Lung (tissue), 11 donors: ENCODE measurements at regions not wholly inside any gene's neighbourhood (a gene's known extent, or its start where the extent isn't known, plus 50 kb on each side); places are given as distances from the start of the nearest gene placed in this dataset.

Experiments
- ATAC-seq: fragments of 200-7000 bp; cut with Tn5 transposase; one replicate; pipeline ENCODE4 v1.9.1; 2020; ENCODE audit warnings: moderate number of reproducible peaks; ENCODE audit not compliant: insufficient read depth, low FRiP score
- DNase-seq, 3 donors: peaks; one replicate each; pipeline ENCODE4 v3.0.0-alpha.2; 2013 to 2017
- H3K27ac ChIP-seq, 2 donors: one replicate each; pipeline ENCODE4 v1.5.1; 2013; ENCODE audit warnings: mild to moderate bottlenecking in 2 of 2, moderate library complexity in 2 of 2, control low read depth in 1 of 2, inconsistent platforms in 1 of 2, low read depth in 1 of 2, low read length in 1 of 2
- H3K27me3 ChIP-seq, 3 donors: one replicate each; pipeline ENCODE4 v1.5.1; 2013; ENCODE audit warnings: low read length in 2 of 3; ENCODE audit not compliant: control insufficient read depth in 3 of 3, insufficient read depth in 3 of 3
- H3K36me3 ChIP-seq, 4 donors: one replicate each; pipeline ENCODE4 v1.5.1; 2013; ENCODE audit warnings: low read length in 4 of 4, mild to moderate bottlenecking in 1 of 4, moderate library complexity in 1 of 4; ENCODE audit not compliant: control insufficient read depth in 4 of 4, insufficient read depth in 4 of 4
- H3K4me1 ChIP-seq, 5 donors: one replicate each; pipeline ENCODE4 v1.5.1; 2013; ENCODE audit warnings: low read length in 5 of 5, mild to moderate bottlenecking in 2 of 5, moderate library complexity in 1 of 5; ENCODE audit not compliant: control insufficient read depth in 5 of 5, insufficient read depth in 5 of 5
- H3K4me3 ChIP-seq: one replicate; pipeline ENCODE4 v1.5.1; 2013; ENCODE audit warnings: mild to moderate bottlenecking, control low read depth, moderate library complexity
- H3K9ac ChIP-seq, 2 donors: one replicate each; pipeline ENCODE4 v1.5.1; 2013; ENCODE audit warnings: low read length in 2 of 2, control low read depth in 1 of 2; ENCODE audit not compliant: insufficient read depth in 1 of 2
- H3K9me3 ChIP-seq, 4 donors: one replicate each; pipeline ENCODE4 v1.5.1; 2013; ENCODE audit warnings: low read length in 3 of 4, mild to moderate bottlenecking in 1 of 4, moderate library complexity in 1 of 4; ENCODE audit not compliant: control insufficient read depth in 4 of 4, insufficient read depth in 3 of 4
- WGBS, 2 donors: extraction: QIAGEN DNeasy Blood & Tissue Kit; methylation state at CpG; one replicate each; pipeline ENCODE4 v1.1.7; 2013; 5-methylcytosine and 5-hydroxymethylcytosine counted together
- TF ChIP-seq, protein P1 (sequence below): IDR thresholded peaks from 2 replicates; pipeline ENCODE4 v1.5.1; 2012; ENCODE audit warnings: mild to moderate bottlenecking; ENCODE audit errors: control extremely low read depth, extremely low read depth
- donor health status: control.
- donor health status: control.
- donor health status: Bipolar disorder and iron deficiency.
- donor health status: healthy.
- donor health status: DM: yes; HTN: yes; CAD: no.

DNA sequence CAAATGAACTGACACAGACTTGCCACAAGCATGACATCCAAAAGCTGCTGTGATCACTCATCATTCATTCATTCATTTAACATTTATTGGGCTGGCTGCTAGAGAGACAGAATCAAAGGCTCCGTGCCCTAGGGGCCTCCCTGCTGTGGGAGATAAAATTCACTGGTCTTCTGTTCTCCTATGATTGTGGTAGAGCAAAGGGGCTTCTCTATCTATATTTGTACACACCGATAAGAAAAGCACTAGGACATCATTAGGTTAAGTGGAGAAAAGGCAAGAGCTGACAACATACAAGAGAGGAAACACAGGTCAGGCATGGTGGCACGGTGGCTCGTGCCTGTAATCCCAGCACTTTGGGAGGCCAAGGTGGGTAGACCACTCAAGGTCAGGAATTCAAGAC, 847.0 kb downstream of the TYW1 start:
- no peak overlapping the region for H3K4me3 ChIP-seq
- WGBS, 2 donors = 49 to 50% methylated on average over 4 of the region's 4 CpGs
- DNase-seq (no peak), ATAC-seq (no peak)
- H3K36me3 ChIP-seq = no peaks in the 10 kb centered on the region
- TF ChIP-seq, protein P1, sequence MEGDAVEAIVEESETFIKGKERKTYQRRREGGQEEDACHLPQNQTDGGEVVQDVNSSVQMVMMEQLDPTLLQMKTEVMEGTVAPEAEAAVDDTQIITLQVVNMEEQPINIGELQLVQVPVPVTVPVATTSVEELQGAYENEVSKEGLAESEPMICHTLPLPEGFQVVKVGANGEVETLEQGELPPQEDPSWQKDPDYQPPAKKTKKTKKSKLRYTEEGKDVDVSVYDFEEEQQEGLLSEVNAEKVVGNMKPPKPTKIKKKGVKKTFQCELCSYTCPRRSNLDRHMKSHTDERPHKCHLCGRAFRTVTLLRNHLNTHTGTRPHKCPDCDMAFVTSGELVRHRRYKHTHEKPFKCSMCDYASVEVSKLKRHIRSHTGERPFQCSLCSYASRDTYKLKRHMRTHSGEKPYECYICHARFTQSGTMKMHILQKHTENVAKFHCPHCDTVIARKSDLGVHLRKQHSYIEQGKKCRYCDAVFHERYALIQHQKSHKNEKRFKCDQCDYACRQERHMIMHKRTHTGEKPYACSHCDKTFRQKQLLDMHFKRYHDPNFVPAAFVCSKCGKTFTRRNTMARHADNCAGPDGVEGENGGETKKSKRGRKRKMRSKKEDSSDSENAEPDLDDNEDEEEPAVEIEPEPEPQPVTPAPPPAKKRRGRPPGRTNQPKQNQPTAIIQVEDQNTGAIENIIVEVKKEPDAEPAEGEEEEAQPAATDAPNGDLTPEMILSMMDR = no peak
- no peak overlapping the region for H3K9ac ChIP-seq
- H3K9me3 ChIP-seq = peaks cover 0 to 2% (median 0%) of the 10 kb centered on the region in 4 donors
- H3K4me1 ChIP-seq = no peaks in the 10 kb centered on the region
- H3K27me3 ChIP-seq = peaks cover 0 to 3% (median 0%) of the 10 kb centered on the region in 3 donors
- H3K27ac ChIP-seq = no peak overlapping the region

DNA sequence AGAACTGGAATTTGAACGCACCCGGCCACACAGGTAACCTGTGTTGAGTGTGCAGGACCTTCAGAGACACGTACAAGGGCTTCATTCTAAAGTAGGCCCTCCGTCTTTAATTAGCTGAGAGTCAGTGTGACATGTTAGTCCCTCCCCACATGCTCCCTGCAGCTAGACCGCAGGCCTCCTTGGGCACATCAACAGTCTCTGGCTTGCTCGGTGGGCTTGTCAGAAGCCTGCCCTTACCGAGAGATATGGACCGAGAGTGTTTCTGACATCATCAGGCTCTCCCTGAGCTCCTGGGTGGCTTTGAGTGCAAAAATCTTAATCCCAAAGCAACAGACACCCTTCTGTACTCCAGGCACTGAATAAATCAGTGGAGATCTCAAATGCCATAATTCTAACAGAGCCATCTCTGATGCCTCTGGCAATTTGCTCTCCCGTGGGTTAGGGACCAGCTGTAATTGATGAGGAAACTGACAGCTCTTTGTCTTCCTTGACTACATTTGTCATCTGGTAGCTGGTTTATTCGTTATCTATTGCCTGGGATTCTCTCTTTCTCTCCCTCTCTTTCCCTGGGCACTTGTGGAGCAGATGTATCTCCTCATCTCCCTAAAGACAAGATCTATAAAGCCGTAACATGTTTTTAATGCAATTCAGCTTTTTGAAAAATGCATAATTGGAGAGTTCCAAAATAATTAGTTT, 850.6 kb downstream of the TYW1 start:
- H3K27ac ChIP-seq = no peak overlapping the region
- ATAC-seq (no peak), DNase-seq (no peak)
- no peak overlapping the region for H3K4me3 ChIP-seq
- peaks cover 0 to 4% (median 0%) of the 10 kb centered on the region in 4 donors for H3K9me3 ChIP-seq
- peaks cover 0 to 3% (median 0%) of the 10 kb centered on the region in 3 donors for H3K27me3 ChIP-seq
- no peaks in the 10 kb centered on the region for H3K4me1 ChIP-seq
- H3K36me3 ChIP-seq = no peaks in the 10 kb centered on the region
- no peak overlapping the region for H3K9ac ChIP-seq
- 65 to 72% methylated on average over 11 of the region's 11 CpGs for WGBS, 2 donors
- TF ChIP-seq, protein P1 = no peak

DNA sequence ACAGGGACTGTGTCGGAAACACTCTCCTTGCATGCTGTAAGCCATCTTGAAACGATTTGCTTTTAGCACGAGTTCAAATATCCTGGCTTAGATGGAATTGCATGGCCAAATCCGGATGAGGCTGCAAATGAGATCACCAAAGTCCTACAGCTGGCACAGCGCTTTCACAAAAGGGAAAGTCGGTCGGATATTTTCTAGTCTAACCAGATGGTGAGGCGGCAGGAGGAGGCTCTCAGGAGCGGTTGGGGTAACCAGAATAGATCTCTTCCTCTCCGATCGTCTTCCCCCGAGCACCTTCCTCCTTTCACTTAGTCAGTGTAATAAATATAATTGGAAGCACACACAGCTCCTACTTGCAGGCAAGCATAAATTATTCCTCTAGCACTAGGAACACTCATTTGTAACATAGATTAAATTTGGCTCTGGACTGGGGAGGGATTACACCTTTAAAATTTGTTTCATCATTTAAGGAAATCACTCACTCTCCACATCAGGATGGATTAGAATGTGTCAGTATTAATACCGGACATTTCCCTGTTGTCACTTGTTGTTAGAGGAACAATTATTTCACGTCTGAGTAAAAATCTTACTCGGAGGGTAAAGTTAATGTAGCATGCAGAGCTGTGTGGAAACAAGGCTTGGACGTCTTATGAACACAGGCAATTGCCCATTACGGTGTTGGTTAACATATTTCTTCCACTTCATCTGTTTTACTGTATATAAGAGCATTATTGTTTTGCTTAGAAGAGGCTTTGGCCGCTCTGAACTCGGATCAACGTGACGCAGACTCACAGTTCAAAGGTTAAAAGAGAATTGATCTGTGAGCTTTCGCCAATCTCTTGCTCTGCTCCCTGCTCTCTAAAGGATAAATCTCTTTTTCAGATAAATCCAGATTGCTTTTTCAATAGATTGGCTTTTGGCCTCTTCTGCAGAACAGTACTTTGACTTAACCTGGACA, 857.9 kb downstream of the TYW1 start:
- ATAC-seq (no peak), DNase-seq (no peak)
- Histone ChIP-seq H3K9ac (no peak overlapping the region), H3K9me3 (peaks cover 0 to 2% (median 0%) of the 10 kb centered on the region in 4 donors), H3K4me3 (no peak overlapping the region), H3K27me3 (peaks cover 0 to 3% (median 0%) of the 10 kb centered on the region in 3 donors), H3K36me3 (no peaks in the 10 kb centered on the region), H3K4me1 (no peaks in the 10 kb centered on the region), H3K27ac (no peak overlapping the region)
- TF ChIP-seq, protein P1 = no peak
- 68 to 78% methylated on average over 22 of the region's 22 CpGs for WGBS, 2 donors
